NCI-H524 (cell line): ENCODE measurements at regions not wholly inside any gene's neighbourhood (a gene's known extent, or its start where the extent isn't known, plus 50 kb on each side); places are given as distances from the start of the nearest gene placed in this dataset.
A peak's percentile ranks its signal among the peaks of the same experiment; 100 is the strongest.

Experiments used
- DNase-seq, 2 experiments: peaks; one replicate each; lab custom pipeline; 2025; lab: John Stamatoyannopoulos, UW

DNA sequence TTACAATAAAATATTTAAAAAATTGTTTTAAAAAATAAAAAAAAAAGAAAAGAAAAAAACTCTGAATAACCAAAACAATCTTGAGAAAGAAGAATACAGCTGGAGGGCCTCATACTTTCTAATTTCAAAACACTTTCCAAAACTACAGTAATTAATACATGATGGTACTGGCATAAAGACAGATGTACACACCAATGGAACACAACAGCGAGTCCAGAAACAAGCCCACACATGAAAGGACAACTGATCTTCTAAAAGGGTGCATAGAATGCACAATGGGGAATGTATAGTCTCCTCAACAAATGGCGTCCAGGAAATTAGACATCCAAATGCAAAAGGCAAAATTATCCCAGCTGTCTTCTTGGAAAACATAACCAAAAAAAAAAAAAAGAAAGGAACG lies 99.6 kb downstream of the LURAP1L start:
- no peak for DNase-seq

DNA sequence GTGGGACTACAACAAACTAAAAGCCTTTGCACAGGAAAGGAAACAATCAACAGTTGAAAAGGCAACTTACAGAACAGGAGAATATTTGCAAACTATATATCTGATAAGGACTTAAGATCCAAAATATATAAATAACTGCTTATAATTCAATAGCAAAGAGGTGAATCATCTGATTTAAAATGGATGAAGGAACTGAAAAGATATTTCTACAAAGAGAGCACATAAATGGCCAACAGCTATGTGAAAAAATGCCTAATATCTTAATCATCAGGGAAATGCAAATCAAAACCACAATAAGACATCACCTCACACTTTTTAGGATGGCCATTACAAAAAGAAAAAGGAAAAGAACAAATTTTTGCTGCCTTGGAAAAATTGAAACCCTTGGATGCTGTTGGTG lies 100.4 kb downstream of the LURAP1L start:
- DNase-seq, result no peak

- peak in 1 of 2 experiments; percentile 70 for DNase-seq
These were observed 102.1 kb downstream of the LURAP1L start for GRCh38 chr9:12876872-12877271.

- no peak for DNase-seq
These were observed 103.6 kb downstream of the LURAP1L start for GRCh38 chr9:12878351-12878978.

- no peak for DNase-seq
These were observed 105.1 kb downstream of the LURAP1L start for GRCh38 chr9:12879961-12880360.

DNA sequence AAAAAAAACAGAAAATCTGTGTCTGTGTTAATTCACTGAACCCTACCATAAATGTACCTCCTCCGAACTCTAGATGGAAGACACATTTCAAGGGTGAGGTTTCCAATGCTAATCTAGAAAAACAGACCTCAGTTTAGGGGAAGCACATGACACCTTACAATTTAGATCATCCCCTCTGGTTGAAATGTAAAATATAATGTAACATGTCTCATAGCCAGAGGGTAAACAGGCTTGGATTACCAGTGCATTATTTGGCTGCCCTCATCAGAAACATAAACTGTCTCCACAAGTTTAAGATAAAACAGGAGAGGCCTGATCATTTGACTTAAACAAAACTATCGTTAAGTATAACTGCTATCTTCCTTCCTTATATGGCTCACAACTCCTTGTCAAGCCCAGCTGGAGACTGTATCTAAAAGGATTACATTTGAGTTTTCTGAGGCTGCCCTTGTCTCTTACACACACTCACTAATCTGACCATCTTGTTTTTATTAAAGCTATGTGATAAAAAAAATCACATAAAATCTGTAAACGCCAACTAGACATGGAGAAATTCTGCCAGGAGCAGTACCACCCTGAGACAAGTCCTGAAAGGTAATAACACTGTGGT lies 105.7 kb downstream of the LURAP1L start:
- DNase-seq, result peak; percentile 4 to 39

DNA sequence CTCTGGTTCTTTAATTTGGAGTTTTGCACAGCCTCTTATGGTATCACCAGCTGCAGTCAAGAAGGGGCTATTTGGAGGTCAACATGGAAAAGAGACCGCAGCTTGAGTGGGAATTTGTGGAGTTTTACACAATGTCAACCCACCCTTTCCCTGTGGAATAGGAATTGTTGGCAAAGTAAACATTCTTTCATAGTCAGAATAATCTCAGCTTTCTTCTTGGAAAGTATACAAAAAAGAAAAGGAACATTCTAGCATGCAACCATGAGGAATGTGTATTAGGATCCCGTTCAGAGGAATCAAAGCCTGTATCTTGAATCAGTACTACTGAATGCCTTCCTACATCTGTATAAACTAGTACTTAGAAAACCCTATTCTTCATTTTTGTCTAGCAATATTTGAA lies 107.6 kb downstream of the LURAP1L start:
- DNase-seq, result no peak

GRCh38 chr9:12884736-12885395 lies 110.0 kb downstream of the LURAP1L start:
- peak; percentile 15 to 55 for DNase-seq

DNA sequence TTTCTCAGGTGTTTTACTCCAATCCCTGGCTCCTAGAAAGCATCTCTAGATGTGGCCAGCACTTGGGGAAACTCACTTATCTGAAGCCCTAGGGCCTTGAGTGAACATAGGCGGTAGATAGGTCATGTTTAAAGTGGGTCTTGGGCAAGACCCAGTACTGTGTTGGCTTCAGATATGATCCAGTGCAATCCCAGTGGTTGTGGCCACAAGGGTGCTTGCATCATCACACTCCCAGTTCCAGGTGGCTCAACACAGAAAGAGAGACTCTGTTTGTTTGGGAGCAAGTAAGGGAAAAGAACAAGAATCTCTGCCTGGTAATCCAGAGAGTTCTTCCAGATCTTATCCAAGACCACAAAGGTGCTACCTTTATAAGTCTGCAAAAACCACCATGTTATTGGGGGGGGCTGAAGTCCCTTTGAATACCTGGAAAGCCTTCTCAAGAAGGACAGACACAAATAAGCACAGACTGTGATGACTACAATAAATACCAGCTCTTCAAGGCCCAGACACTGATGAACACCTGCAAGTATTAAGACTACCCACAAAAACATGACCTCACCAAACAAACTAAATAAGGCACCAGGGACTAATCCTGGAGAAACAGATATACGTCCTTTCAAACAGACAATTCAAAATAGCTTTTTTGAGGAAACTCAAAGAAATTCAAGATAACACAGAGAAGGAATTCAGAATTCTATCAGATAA lies 114.7 kb downstream of the LURAP1L start:
- DNase-seq, result no peak

GRCh38 chr9:12891588-12891987 lies 116.8 kb downstream of the LURAP1L start:
- no peak for DNase-seq

GRCh38 chr9:12903316-12903715 lies 128.5 kb downstream of the LURAP1L start:
- DNase-seq, result no peak

GRCh38 chr9:12904261-12905000 lies 129.6 kb downstream of the LURAP1L start:
- no peak for DNase-seq

DNA sequence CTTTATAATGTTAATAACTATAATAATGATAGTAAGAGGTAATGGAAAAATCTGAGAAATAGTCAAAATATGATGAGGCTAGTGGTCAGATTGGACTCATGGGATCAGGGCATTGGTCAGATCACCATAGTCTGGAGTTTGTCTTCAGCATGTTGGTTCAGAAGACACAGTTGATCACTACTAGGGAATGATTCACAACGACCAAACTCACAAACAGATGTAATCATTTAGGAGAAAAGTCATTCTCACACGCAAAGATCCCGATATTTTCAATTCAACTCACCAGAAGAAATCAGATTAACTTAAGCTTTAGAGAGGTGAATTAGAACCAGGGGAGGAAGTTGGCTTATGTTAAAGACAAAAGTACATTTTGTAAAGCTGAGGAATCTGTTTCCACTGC lies 131.8 kb downstream of the LURAP1L start:
- DNase-seq, result no peak

GRCh38 chr9:12908895-12909294 lies 134.1 kb downstream of the LURAP1L start:
- DNase-seq, result no peak

DNA sequence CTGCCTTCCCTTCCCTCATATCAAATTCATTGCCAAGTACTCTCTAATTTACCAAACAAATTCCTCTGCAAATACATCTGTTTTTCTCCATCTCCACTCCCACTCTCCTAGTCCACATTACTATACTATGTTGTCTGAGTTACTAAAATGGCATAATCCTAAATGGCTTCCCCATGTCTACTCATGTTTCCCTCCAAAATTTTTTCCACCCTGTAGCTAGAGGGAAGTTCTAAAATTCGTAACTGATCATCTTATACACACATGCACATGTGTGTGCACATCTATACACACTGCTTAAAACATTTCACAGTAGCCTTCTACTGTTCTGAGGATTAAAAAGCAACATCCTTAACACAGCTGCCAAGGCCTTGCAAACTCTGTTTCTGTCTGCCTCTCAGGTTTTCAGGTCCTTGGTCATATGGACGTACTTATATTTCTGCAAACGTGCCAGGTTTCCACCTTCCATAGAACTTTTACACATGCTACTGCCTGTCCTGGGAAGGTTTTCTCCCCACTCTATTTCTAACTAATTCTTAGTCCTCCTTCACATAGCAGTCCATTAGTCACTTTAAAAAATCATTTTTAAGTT lies 140.6 kb downstream of the LURAP1L start:
- no peak for DNase-seq

GRCh38 chr9:12916042-12916441 lies 141.2 kb downstream of the LURAP1L start:
- DNase-seq, result no peak

GRCh38 chr9:12920437-12920836 lies 145.6 kb downstream of the LURAP1L start:
- no peak for DNase-seq

- no peak for DNase-seq
These were observed 146.8 kb downstream of the LURAP1L start for GRCh38 chr9:12921621-12922020.

DNA sequence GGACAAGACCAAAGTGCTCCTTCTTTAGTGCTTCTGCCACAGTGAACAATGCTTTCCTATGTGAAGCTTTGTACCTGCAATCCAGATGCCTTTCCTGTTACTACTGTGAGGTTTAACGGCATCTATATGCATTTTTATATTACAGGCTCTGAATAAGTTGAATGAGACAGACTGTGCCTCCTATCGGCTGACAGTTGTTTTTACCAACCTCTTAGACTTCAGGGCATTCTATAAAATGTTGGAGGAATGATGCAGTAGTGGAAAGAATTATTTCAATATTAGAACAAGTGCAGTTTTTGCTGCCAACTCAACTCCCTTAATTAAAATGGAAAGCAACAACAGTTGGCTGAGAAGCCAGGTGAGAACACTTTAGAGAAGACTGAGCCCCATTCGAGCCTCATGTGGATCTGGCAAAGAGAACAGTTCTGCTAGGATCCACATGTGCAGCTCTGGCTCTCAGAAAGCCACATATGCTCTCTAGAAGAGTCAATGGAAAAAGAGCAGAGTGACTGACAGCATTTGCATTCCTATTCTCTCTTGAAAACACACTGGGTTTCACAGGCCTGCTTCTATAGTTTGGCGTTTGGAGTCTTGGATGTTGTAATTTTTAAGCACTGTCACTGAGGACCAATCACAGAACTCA lies 147.5 kb downstream of the LURAP1L start:
- DNase-seq, result no peak

DNA sequence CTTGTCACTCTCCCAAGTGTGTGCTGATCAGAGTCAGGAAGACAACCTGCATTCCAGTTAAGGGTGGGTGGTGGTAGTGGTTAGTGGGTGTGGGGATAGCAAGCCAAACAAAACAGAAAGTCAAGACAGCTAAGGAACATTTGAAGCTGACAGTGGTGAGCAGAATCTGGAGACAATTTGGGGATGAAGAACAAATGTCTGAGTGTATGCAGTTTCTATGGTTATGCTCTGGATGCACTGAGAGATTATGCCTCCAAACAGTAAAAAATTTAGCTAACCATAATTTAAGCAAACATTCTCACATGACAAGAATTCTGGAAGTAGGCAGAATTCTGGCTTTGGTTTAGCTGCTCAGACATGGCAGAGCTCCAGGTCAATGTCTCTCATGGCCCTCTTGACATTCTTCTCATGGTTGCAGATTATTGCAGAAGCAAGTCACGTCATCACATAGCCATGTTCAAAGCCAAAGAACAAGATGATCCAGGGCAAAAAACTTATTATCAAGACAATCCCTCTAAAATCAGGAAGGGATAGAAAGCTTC lies 148.7 kb downstream of the LURAP1L start:
- no peak for DNase-seq

DNA sequence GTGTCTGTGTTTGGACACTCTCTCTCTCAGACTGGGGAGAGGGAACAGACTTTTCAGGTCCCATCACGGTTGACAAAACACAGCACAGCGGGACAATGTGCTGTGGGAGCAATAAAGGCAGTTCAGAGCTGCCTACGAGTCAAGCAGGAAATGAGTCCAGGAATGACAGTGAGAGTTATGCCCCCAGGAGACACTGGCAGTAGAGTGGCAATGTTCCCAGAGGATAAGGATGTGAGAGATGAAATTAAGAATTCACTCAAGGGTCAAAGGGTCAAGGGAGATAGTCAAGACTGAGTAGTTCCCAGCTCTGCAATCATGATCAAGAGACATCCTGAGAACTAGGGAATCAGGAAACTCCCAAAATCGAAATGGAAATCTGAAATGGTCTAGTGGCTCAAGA lies 156.1 kb downstream of the LURAP1L start:
- DNase-seq, result no peak
